K562 (cell line): ENCODE measurements at regions not wholly inside any gene's neighbourhood (a gene's known extent, or its start where the extent isn't known, plus 50 kb on each side); places are given as distances from the start of the nearest gene placed in this dataset.
A peak's percentile ranks its signal among the peaks of the same experiment; 100 is the strongest.

Source experiments
- CBX2 ChIP-seq: fragments of 200-600 bp; sonication (generic); IDR thresholded peaks from one replicate; pipeline ENCODE4 v1.6.1; 2012; ENCODE audit warnings: mild to moderate bottlenecking, low read length, inconsistent platforms; ENCODE audit not compliant: insufficient read depth, poor library complexity, severe bottlenecking
- ETS1 ChIP-seq: conservative IDR thresholded peaks from 2 replicates; pipeline ENCODE4 v1.6.1; 2011; ENCODE audit warnings: low read depth, mild to moderate bottlenecking, low read length; ENCODE audit not compliant: control insufficient read depth
- ETS2 ChIP-seq: IDR thresholded peaks from 2 replicates; pipeline ENCODE4 v1.6.1; 2016; ENCODE audit warnings: borderline replicate concordance, missing genetic modification characterization, mild to moderate bottlenecking, moderate library complexity, missing compliant biosample characterization; ENCODE audit not compliant: poor library complexity, severe bottlenecking
- HNRNPK ChIP-seq: fragments of 200-400 bp; formaldehyde crosslinking; IDR thresholded peaks from one replicate; pipeline ENCODE4 v1.6.1; 2018; ENCODE audit warnings: mild to moderate bottlenecking, low read depth, low read length; ENCODE audit not compliant: poor library complexity, severe bottlenecking
- ILK ChIP-seq: fragments of 450-650 bp; IDR thresholded peaks from 2 replicates; pipeline ENCODE4 v1.6.1; 2016; ENCODE audit warnings: missing genetic modification characterization, low read depth, mild to moderate bottlenecking, missing compliant biosample characterization, moderate library complexity, borderline replicate concordance
- IRF2 ChIP-seq: sonication (generic); formaldehyde crosslinking; IDR thresholded peaks from 2 replicates; pipeline ENCODE4 v1.8.1; 2022; ENCODE audit warnings: mild to moderate bottlenecking, missing genetic modification reagents
- MBD2 ChIP-seq: sonication (generic); IDR thresholded peaks from 2 replicates; pipeline ENCODE4 v1.6.1; 2016; ENCODE audit warnings: low read depth, borderline replicate concordance
- MNT ChIP-seq, 2 experiments: fragments of 450-650 bp; conservative IDR thresholded peaks; 2 replicates each; pipeline ENCODE4 v1.6.1; 2017; ENCODE audit warnings: mild to moderate bottlenecking in 2 of 2, moderate library complexity in 2 of 2
- NCOA1 ChIP-seq: fragments of 450-650 bp; IDR thresholded peaks from 2 replicates; pipeline ENCODE4 v1.6.1; 2016; ENCODE audit warnings: low read depth
- NR4A1 ChIP-seq, 2 experiments: fragments of 250-450 bp in 1 of 2; fragments of 450-650 bp in 1 of 2; sonication (Bioruptor Pico) in 1 of 2; IDR thresholded peaks; 2 replicates each; pipeline versions ENCODE4 v1.4.0 to v1.6.1; 2016 to 2020; ENCODE audit warnings: mild to moderate bottlenecking in 2 of 2, missing compliant biosample characterization in 1 of 2, missing genetic modification characterization in 1 of 2, moderate library complexity in 1 of 2
- PTRF ChIP-seq: fragments of 450-650 bp; IDR thresholded peaks from 2 replicates; pipeline ENCODE4 v1.6.1; 2016; ENCODE audit warnings: mild to moderate bottlenecking, missing genetic modification characterization, missing compliant biosample characterization
- PYGO2 ChIP-seq: fragments of 450-650 bp; IDR thresholded peaks from 2 replicates; pipeline ENCODE4 v1.6.1; 2016; ENCODE audit warnings: mild to moderate bottlenecking, missing genetic modification characterization, moderate library complexity, missing compliant biosample characterization
- SIN3A ChIP-seq, 2 experiments: fragments of 150-350 bp in 1 of 2; IDR thresholded peaks; 2 replicates each; pipeline ENCODE4 v1.6.1; 2011 to 2016; ENCODE audit warnings: borderline replicate concordance in 2 of 2, low read depth in 2 of 2, low read length in 2 of 2, mild to moderate bottlenecking in 2 of 2, moderate library complexity in 2 of 2; ENCODE audit not compliant: control insufficient read depth in 1 of 2
- SMAD3 ChIP-seq: fragments of 450-650 bp; formaldehyde crosslinking; conservative IDR thresholded peaks from 2 replicates; pipeline ENCODE4 v1.4.0; 2020; ENCODE audit warnings: mild to moderate bottlenecking
- SMARCA5 ChIP-seq: fragments of 450-650 bp; IDR thresholded peaks from 2 replicates; pipeline ENCODE4 v1.6.1; 2016
- SRF ChIP-seq, 2 experiments: fragments of 250-450, 450-650 bp in 1 of 2; sonication (Bioruptor Pico) in 1 of 2; sonication (generic) in 1 of 2; formaldehyde crosslinking; IDR thresholded peaks; 2 replicates each; pipeline versions ENCODE4 v1.5.0 to v1.5.1; 2020 to 2022; ENCODE audit warnings: mild to moderate bottlenecking in 1 of 2, missing genetic modification reagents in 1 of 2
- TARDBP ChIP-seq: fragments of 450-650 bp; IDR thresholded peaks from 2 replicates; pipeline ENCODE4 v1.6.1; 2016
- TCF3 ChIP-seq: sonication (generic); formaldehyde crosslinking; IDR thresholded peaks from 2 replicates; pipeline ENCODE4 v1.4.0; 2020; ENCODE audit warnings: mild to moderate bottlenecking, missing genetic modification reagents
- USF2 ChIP-seq: sonication (generic); formaldehyde crosslinking; IDR thresholded peaks from 2 replicates; pipeline ENCODE4 v1.5.0; 2020; ENCODE audit warnings: missing genetic modification reagents
- ZBTB7A ChIP-seq: IDR thresholded peaks from 2 replicates; pipeline ENCODE4 v1.6.1; 2011; ENCODE audit warnings: low read depth, mild to moderate bottlenecking, low read length, moderate library complexity, borderline replicate concordance; ENCODE audit not compliant: control insufficient read depth
- ZNF140 ChIP-seq: fragments of 250-450 bp; sonication (Bioruptor Pico); IDR thresholded peaks from 2 replicates; pipeline ENCODE4 v1.8.0; 2021; ENCODE audit warnings: moderate library complexity, mild to moderate bottlenecking, inconsistent platforms
- ZNF277 ChIP-seq: fragments of 250-450 bp; sonication (Bioruptor Pico); IDR thresholded peaks from 2 replicates; pipeline ENCODE4 v1.8.0; 2022; ENCODE audit warnings: inconsistent platforms, mild to moderate bottlenecking, moderate library complexity, borderline replicate concordance

- TF ChIP-seq SIN3A (IDR thresholded peaks at IDR 0.05; ENCODE audit: borderline replicate concordance in 2 of 2, control insufficient read depth in 1 of 2, low read depth in 2 of 2, low read length in 2 of 2) (no peak), CBX2 (no peak), ETS1 (no peak), PYGO2 (tag) (no peak), ILK (tag) (no peak), ZBTB7A (no peak), ZNF140 (no peak), TARDBP (no peak), PTRF (no peak), SMAD3 (CRISPR knock-in tag) (no peak), USF2 (CRISPR knock-in tag) (no peak), TCF3 (no peak), NR4A1 (CRISPR knock-in tag; IDR thresholded peaks at IDR 0.05) (no peak), NR4A1 (tag; IDR thresholded peaks at IDR 0.05) (no peak), HNRNPK (no peak), MBD2 (no peak), SRF (CRISPR knock-in tag; IDR thresholded peaks at IDR 0.05) (no peak), MNT (conservative IDR thresholded peaks at IDR 0.05) (0 out of 4 replicates have a peak, but pooled peaks of 1 of the 2 experiments have one; percentile 22), IRF2 (CRISPR knock-in tag) (no peak), NCOA1 (no peak), SMARCA5 (no peak), ZNF277 (CRISPR knock-in tag) (no peak), ETS2 (tag) (no peak)
These were observed 161.6 kb upstream of the TNFAIP3 start (continued) for GRCh38 chr6:137705160-137706082.
